ENCODE measurements at regions not wholly inside any gene's neighbourhood (a gene's known extent, or its start where the extent isn't known, plus 50 kb on each side); places are given as distances from the start of the nearest gene placed in this dataset.

DNA sequence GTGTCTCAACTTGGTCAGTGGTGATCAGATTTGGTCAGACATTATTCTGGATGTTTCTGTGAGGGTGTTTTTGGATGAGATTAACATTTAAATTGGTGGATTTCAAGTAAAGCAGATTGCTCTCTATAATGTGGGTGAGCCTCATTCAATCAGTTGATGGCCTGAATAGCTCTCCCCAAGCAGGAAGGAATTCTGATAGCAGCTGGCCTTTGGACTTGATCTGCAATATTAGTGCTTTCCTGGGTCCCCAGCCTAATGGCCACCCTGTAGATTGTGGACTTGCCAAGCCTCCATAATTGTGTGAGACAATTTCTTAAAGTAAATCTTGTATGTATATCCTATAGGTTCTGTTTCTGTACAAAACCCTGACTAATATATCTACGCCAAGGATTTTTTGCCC is 153.9 kb upstream of the TBL1XR1 start:
- no peak for TF ChIP-seq CTCF (IDR thresholded peaks at IDR 0.05; ENCODE audit: low read depth, low read length, poor library complexity, severe bottlenecking)
- no peak for TF ChIP-seq EZH2phosphoT487 (IDR thresholded peaks at IDR 0.05; ENCODE audit: borderline replicate concordance, low read length)
- Histone ChIP-seq H3K36me3 (ENCODE audit: control insufficient read depth, low read length) (no peaks in the 10 kb centered on the region), H3K9me3 (ENCODE audit: control insufficient read depth, insufficient read depth, low read length) (no peaks in the 10 kb centered on the region), H3K4me3 (ENCODE audit: low read length) (peak overlapping the region; percentile 50), H3K27me3 (ENCODE audit: control insufficient read depth, low read length) (no peaks in the 10 kb centered on the region), H3K9me2 (replicated peaks; ENCODE audit: control insufficient read depth, low read length) (no peaks in the 10 kb centered on the region), H4K20me1 (ENCODE audit: control insufficient read depth, insufficient read depth, low read depth, low read length) (no peaks in the 10 kb centered on the region), H3K4me1 (ENCODE audit: control insufficient read depth, low read length) (peaks cover 76% of the 10 kb centered on the region), H3K4me2 (ENCODE audit: low read length) (peak overlapping the region; percentile 78), H3K27ac (ENCODE audit: low read depth, low read length) (peak overlapping the region; percentile 83), H3K79me2 (ENCODE audit: control insufficient read depth, low read length) (no peaks in the 10 kb centered on the region), H3F3A (ENCODE audit: control insufficient read depth, insufficient read depth) (peaks cover 15% of the 10 kb centered on the region)

DNA sequence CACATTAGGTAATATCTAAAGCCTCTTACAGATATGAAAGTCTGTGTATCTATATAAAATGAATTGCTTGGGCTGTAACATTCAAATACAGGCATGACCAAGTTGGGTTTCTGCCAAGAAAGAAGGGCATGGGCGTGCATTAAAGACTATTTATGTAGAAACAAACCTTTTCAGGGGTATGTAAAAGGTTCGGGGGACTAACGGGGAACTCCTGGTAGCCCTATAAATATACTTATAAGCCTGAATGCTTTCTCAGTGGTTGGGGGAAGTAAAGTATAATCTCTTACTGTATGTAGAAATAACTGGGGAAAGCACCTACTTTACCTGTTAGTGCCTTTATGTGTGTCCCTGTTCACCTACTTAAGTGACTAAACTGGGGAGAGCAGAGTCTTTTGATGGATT is 154.5 kb upstream of the TBL1XR1 start:
- Histone ChIP-seq H3K4me2 (ENCODE audit: low read length) (peak overlapping the region; percentile 78), H4K20me1 (ENCODE audit: control insufficient read depth, insufficient read depth, low read depth, low read length) (no peaks in the 10 kb centered on the region), H3K79me2 (ENCODE audit: control insufficient read depth, low read length) (no peaks in the 10 kb centered on the region), H3K27me3 (ENCODE audit: control insufficient read depth, low read length) (no peaks in the 10 kb centered on the region), H3K4me1 (ENCODE audit: control insufficient read depth, low read length) (peaks cover 74% of the 10 kb centered on the region), H3K4me3 (ENCODE audit: low read length) (peak overlapping the region; percentile 50), H3K9me2 (replicated peaks; ENCODE audit: control insufficient read depth, low read length) (no peaks in the 10 kb centered on the region), H3F3A (ENCODE audit: control insufficient read depth, insufficient read depth) (peaks cover 15% of the 10 kb centered on the region), H3K36me3 (ENCODE audit: control insufficient read depth, low read length) (no peaks in the 10 kb centered on the region), H3K27ac (ENCODE audit: low read depth, low read length) (peak overlapping the region; percentile 83), H3K9me3 (ENCODE audit: control insufficient read depth, insufficient read depth, low read length) (no peaks in the 10 kb centered on the region)
- TF ChIP-seq EZH2phosphoT487 (IDR thresholded peaks at IDR 0.05; ENCODE audit: borderline replicate concordance, low read length) (no peak), CTCF (IDR thresholded peaks at IDR 0.05; ENCODE audit: low read depth, low read length, poor library complexity, severe bottlenecking) (no peak)

- peak overlapping the region; percentile 78 for H3K4me2 ChIP-seq (ENCODE audit: low read length)
- peaks cover 74% of the 10 kb centered on the region for H3K4me1 ChIP-seq (ENCODE audit: control insufficient read depth, low read length)
- peak overlapping the region; percentile 50 for H3K4me3 ChIP-seq (ENCODE audit: low read length)
- H4K20me1 ChIP-seq (ENCODE audit: control insufficient read depth, insufficient read depth, low read depth, low read length) = no peaks in the 10 kb centered on the region
- H3F3A ChIP-seq (ENCODE audit: control insufficient read depth, insufficient read depth) = peaks cover 16% of the 10 kb centered on the region
- no peaks in the 10 kb centered on the region for H3K27me3 ChIP-seq (ENCODE audit: control insufficient read depth, low read length)
- no peaks in the 10 kb centered on the region for H3K79me2 ChIP-seq (ENCODE audit: control insufficient read depth, low read length)
- no peaks in the 10 kb centered on the region for H3K9me3 ChIP-seq (ENCODE audit: control insufficient read depth, insufficient read depth, low read length)
- TF ChIP-seq CTCF (IDR thresholded peaks at IDR 0.05; ENCODE audit: low read depth, low read length, poor library complexity, severe bottlenecking) (no peak), EZH2phosphoT487 (IDR thresholded peaks at IDR 0.05; ENCODE audit: borderline replicate concordance, low read length) (no peak)
- no peaks in the 10 kb centered on the region for H3K9me2 ChIP-seq (replicated peaks; ENCODE audit: control insufficient read depth, low read length)
- peak overlapping the region; percentile 83 for H3K27ac ChIP-seq (ENCODE audit: low read depth, low read length)
- no peaks in the 10 kb centered on the region for H3K36me3 ChIP-seq (ENCODE audit: control insufficient read depth, low read length)
Measured at GRCh38 chr3:177352424-177352823, 155.1 kb upstream of the TBL1XR1 start.
